MM.1S (cell line): ENCODE measurements at regions not wholly inside any gene's neighbourhood (a gene's known extent, or its start where the extent isn't known, plus 50 kb on each side); places are given as distances from the start of the nearest gene placed in this dataset.

Source experiments
- EZH2 ChIP-seq: fragments of 300-600 bp; sonication (generic); optimal IDR thresholded peaks from 2 replicates; pipeline ENCODE3; 2017; ENCODE audit warnings: low read depth, mild to moderate bottlenecking, antibody characterized with exemption, low read length, mixed read lengths
- EZH2phosphoT487 ChIP-seq: fragments of 300-600 bp; sonication (generic); IDR thresholded peaks from 2 replicates; pipeline ENCODE4 v1.6.1; 2018; ENCODE audit warnings: antibody characterized with exemption, low read length
- TF ChIP-seq, protein P1 (sequence below): fragments of 300-600 bp; sonication (generic); IDR thresholded peaks from 2 replicates; pipeline ENCODE4 v1.5.1; 2016; ENCODE audit warnings: antibody characterized with exemption, low read length, mixed read lengths

DNA sequence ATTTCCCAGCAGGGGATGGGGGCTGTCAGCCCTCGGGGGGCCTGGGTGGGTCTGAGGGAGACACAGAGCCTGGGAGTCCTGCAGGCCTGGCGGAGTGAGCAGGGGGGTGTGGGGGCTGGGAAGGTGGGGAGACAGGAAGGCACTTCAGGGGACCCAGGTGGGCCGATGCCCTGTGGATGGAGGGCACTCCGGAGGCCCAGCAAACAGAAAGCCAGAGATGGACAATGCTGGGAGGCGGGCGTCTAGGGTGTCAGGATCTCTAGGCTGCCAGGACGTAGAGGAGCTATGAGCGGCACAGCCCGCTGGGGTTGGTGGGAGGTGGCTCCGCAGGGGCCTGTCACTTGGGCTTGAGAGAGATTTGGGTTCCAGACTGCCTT, 87.6 kb upstream of the COL5A1 start:
- TF ChIP-seq, protein P1, sequence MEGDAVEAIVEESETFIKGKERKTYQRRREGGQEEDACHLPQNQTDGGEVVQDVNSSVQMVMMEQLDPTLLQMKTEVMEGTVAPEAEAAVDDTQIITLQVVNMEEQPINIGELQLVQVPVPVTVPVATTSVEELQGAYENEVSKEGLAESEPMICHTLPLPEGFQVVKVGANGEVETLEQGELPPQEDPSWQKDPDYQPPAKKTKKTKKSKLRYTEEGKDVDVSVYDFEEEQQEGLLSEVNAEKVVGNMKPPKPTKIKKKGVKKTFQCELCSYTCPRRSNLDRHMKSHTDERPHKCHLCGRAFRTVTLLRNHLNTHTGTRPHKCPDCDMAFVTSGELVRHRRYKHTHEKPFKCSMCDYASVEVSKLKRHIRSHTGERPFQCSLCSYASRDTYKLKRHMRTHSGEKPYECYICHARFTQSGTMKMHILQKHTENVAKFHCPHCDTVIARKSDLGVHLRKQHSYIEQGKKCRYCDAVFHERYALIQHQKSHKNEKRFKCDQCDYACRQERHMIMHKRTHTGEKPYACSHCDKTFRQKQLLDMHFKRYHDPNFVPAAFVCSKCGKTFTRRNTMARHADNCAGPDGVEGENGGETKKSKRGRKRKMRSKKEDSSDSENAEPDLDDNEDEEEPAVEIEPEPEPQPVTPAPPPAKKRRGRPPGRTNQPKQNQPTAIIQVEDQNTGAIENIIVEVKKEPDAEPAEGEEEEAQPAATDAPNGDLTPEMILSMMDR = no peak
- no peak for TF ChIP-seq EZH2phosphoT487
- TF ChIP-seq EZH2 = no peak
